ENCODE measurements at regions not wholly inside any gene's neighbourhood (a gene's known extent, or its start where the extent isn't known, plus 50 kb on each side); places are given as distances from the start of the nearest gene placed in this dataset.

DNA sequence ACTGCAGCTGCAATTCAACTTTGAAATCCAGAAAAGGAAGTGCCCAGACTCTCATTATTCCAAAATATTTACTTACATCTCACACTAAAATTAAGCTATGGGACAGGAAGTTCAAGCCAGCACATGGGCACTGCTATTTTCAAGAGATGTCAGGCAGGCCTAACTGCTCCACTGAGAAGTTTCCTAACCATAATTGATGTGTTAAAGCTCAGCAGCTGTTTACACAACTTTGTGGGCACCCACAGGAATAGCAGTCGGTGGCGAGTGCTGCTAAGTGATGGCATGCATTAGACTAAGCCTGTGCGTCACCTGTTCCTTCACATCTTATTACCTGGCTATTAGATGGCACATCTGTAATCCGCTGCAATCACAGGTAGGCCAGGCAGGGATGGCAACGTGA, 303.3 kb upstream of the DAB1 start:
- DNase-seq (ENCODE audit: low read depth), result no peak

DNA sequence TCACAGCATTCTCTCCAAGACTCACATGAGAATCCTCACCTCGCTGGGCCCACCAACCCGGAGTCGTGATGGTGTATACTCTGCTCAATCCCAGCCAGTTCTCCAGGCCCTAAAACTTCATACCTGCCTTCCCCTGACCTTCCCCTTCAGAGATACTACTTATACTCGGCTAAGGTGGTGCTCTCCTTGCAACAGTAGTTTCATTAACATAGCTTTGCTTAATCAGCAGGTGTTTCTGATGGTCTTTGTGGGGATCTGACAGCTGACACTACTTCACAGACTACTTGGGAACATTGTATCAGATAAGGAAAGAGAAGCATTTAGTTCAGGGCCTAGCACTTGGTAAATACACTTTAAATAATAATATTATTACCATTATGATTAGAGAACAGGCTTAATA, 301.5 kb upstream of the DAB1 start:
- no peak for DNase-seq (ENCODE audit: low read depth)

DNA sequence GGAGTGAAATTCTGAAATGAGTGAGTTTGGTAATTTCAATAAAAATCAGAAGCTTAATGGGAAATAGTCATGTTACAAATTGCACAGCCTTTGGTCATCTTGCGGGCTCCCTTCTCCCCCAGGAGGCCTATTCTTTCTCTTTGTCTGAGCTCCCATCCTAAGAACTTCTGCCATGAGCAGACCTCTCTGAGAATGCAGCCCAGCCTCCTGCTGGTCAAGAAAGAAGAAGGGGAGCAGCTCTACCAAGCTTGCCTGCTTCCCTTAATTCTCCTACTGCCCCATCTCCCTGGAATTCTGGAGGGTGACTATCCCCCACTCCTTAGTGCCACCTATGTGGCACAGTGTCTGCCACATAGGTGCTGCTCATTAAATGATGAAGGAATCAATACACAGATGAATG, 300.7 kb upstream of the DAB1 start:
- DNase-seq (ENCODE audit: low read depth), result no peak

DNA sequence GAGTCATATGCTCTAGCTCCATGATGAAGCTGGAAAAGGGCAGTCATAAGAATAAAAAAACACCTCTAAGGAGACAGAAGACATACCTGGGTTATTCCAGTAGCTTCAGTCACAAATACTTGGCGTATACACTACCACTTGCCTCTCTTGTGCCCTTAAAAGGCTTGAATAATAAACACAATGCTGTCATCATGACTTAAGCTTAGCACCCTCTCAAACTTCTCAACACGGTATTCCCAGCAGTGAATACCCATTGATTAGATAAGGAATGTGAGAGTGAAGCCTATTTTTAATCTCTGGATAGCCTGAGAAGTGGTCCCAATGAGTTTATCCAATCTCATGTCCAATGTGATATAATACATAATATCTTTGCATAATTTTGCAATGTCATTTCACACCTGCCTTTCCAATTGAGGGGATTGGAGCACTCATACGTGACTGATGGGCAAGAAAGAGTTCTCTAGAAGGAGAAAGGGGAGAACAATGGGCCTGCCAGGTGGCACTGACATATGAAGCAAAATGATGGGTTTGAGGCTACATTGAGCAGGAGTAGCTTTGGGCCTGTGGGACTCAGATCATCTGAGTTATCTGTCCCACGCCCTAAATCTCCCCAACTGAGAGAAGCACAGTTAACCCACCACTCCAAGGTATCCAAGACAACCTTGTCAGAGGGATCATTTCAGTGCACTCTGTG, 298.6 kb upstream of the DAB1 start:
- DNase-seq (ENCODE audit: low read depth), result no peak

DNA sequence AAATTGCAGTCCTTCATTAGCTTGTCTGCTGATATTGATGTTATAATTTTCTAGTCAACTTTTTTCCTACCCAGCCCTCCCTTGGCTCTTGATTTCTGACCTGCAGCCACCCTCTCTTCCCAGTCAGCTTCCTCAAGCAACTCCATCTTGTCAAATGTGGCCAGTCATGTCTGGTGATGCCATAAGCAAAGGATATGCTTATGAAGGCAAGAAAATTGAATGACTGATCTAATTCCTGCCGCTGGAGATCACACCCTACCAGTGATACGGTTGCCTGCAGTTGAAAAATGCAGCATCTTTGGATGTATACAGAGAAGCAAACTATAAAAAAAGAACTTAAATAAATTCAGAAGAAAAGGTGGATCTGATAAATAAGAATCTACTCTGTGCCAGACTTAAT, 297.1 kb upstream of the DAB1 start:
- no peak for DNase-seq (ENCODE audit: low read depth)

DNA sequence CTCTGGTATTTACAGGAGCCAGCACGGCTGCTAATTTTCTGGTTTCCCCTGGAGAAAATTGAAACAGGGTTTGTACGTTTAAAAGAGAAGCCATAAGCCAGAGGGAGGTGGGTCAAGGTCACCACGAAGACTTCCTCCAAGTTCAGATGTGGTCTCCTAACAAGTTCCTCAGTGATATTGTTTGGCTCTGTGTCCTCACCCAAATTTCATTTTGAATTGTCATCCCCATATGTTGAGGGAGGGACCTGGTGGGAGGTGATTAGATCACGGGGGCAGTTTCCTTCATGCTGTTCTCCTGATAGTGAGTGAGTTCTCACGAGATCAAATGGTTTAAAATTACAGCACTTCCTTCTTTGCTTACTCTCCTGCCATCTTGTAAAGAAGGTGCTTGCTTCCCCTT, 295.4 kb upstream of the DAB1 start:
- no peak for DNase-seq (ENCODE audit: low read depth)

DNA sequence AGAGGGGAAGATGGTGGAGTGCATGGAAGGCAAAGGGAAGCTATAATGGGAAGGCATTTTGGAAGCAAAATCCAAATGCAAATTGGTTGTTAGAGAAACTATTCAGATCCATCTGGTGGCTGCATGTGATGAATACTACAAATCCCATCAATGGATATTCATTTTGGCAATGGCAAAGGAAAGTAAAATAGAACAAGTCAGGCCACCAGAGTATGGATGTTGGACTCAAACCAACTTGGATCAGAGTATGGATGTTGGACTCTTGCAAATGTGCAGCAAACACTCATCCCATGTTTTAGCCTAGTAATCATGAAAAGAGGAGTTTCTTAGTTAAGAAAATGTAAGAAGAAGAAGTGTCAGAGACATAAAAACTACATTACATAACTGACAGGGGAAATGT, 289.6 kb upstream of the DAB1 start:
- DNase-seq (ENCODE audit: low read depth), result no peak

DNA sequence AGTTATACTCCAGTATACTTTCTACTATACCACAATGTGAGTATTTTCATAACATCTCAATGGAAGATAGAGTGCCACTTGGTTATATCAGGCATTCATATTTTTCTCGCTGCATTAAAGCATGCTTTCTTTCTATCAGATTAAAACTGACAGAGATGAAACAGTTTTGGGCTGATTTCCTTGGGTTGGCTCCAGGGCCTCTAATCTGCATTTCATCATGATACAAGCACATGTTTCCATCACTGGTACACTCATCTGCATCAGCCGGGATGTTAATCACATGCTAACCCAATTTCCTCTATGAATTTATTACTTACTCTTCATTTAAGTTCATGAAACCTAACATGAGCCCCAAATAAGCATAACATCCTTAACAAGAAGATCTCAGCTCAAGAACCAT, 289.0 kb upstream of the DAB1 start:
- no peak for DNase-seq (ENCODE audit: low read depth)

DNA sequence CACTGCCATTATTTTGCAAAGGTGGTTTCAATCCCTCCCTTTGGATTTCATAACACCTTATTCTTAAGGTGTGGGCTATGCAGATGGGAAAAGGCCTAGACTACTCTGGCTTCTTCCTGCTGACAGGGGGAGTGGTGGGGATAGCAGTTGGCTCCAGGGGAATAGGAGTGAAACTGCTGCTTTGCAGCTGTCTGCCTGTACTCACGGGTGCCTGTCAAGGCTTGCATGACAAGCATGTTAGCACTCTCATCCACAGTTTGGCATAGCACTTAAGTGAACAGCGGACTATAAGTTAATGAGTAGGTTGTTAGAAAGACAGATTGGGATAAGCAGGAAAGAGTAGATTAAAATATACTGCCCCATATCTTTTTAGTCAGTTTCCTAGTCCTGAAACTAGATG, 287.5 kb upstream of the DAB1 start:
- DNase-seq (ENCODE audit: low read depth), result no peak

DNA sequence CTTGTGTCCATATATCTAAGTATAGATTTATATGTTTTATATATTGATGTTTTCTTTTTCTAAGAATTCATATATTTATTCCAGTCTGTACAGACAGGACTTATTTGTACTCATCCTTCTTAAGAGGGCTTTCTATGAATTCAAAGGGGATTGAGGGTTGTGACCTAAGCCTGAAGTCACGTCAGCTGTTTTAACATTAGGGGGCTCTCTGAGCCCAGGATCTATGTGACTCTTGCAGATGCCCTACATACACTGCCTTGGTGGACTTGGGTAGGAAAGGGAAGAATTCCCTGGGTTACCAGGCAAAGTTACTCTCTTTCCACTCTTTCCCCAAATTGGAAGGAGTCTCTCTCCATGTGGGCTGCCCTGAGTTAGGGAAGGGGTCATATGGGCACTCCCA, 283.8 kb upstream of the DAB1 start:
- no peak for DNase-seq (ENCODE audit: low read depth)

DNA sequence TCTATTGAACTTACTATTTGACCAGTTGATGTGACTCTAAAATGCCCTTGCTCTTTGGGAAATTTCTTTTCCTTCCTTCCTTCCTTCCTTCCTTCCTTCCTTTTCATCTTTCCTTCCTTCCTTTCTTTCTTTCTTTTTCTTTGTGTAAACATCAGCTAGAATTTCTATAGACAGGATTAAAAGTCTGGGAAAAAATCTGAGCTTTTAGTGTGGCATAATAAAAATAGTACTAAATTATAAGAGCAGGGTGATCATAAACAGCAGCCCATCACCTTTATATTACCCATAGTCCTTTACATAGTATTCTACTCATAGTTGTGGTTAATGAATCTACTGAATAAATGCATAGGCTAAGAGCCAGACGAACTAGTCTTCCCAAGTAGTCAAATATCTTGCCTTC, 281.0 kb upstream of the DAB1 start:
- no peak for DNase-seq (ENCODE audit: low read depth)

DNA sequence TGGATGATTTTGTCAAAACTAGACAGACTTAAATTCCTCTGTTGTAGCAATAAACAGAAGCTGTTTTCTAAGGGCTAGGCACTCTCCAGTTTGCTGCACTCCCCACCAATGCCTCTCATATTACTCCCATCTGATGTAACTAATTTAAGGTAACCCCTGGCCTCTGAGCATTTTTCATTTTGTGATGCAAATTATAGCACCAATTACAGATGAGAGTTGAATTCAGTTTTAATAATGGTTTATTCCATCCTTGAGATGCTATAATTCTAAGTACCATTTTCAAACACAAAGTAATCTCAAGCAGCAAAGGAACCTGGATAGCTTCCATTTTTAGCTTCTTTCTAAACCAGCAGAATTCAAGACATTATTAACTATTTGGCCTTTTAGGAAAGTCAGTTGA, 280.4 kb upstream of the DAB1 start:
- no peak for DNase-seq (ENCODE audit: low read depth)

DNA sequence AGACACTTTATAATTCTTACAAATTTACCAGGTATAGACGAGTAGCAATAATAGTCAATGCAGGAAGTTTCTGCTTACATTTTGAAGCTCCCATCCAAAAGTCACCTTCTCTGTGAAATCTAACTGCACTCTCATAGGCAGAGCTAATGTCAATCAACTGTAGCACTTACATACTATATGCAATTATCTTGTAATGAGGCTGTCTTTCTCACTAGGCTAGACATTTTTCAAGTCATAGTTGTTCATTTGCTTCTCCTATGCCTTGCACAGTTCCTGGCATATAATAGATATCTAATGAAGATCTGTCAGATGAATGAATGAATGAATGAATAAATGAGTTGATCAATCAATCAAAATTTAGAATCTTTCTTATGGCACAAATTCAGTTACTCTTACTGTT, 273.0 kb upstream of the DAB1 start:
- no peak for DNase-seq (ENCODE audit: low read depth)

DNA sequence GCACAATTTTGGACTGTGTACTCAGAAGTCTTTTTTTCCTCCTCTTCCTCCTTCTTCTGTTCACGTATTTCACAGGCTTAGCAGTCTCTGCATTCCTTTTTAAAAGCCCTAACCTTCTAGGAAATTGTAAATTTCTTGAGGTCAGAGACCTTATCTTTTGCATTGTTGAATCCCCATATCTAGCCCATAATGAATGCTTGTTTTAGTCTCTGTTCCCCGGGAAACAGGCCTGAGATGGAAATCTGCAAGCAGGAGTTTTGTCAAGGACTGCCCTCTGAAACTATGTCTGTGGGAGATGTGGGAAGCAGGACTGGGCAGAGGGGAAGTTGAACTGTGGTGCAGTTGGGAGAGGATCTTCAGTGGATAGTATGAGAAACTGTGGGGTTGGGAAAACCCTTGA, 272.2 kb upstream of the DAB1 start:
- no peak for DNase-seq (ENCODE audit: low read depth)

DNA sequence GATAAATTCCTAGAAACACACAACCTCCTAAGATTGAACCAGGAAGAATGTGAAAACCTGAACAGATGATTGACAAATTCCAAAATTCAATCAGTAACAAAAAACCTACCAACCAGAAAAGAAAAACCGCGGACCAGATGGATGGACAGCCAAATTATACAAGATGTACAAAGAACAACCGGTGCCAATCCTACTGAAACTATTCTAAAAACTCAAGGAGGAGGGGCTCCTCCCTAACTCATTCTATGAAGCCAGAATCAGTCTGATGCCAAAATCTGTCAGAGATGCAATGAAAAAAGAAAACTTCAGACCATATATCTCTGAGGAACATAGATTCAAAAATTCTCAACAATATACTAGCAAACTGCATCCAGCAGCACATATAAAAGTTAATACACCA, 262.4 kb upstream of the DAB1 start:
- DNase-seq (ENCODE audit: low read depth), result no peak

DNA sequence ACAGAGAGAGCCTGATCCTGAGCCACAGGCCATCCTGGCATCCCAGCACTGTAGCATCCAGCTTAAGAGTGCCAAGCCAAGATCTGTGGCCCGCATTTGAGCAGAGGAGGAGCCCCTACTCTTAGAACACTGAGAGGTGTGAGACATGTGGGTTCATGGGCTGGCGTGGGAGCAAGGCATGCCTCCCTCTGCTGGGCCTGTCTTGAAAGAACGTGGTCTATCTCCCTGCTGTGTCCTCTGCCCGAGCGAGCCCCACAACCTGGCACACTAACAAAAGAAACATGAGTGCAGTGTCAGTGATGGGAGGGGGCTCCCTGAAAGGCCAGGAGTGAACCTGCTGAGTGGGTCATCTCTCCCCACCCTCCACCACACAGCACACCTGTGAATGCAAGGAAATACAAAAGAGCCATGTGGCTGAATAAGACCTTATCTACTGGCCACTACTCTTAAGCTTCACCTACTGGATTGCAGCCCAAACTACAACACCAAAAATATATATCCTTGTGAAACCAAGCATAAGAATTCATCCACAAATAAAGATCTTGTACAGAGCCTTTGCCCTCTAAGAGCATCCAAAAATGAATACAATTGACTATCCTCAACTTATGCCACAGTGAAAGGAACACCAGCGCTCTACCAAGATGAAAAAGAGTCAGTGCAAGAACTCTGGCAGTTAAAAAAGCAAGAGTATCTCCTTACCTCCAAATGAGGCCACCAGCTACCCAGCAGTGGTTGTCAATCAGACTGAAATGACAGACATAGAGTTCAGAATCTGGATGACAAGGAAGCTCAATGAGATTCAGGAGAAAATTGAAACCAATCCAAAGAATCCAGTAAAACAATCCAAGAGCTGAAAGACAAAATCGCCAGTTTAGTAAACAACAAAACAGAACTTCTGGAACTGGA, 259.4 kb upstream of the DAB1 start:
- no peak for DNase-seq (ENCODE audit: low read depth)

DNA sequence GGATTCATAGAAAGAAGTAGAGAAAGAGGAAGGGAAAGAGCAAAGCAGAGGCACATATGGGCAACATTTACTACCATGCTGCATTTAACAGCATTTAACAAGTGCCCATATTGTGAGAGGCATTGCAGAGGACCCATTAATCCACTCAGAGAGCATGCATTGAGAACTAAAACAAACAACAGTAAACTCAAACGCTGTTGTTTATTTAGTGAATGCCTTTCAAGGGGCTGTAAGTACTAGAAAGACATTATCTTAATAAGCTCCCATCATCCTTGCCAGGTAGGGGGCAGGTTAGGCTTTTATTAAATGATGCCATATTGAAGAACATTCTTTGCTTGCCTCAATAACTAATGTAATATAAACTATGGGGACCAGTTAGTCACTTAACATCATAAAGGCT, 254.3 kb upstream of the DAB1 start:
- DNase-seq (ENCODE audit: low read depth), result no peak

DNA sequence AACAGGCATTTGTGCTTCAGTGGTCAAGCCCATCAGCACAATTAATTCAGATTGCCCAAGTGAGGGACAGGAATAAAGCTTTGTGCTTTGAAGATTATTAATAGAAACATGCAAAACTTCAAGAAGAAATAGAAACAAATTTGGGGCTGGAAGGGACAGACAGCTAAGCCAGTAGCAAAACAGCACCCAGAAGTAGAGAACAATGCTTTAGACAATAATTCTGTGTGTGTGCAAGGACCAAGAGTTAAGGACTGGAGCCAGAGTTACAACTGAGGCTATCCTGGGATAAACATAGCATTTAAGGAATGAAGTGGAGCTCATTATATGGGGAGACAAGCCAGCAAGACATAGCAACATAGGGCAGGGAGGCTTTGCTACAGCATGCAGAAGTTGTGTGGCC, 251.9 kb upstream of the DAB1 start:
- no peak for DNase-seq (ENCODE audit: low read depth)

DNA sequence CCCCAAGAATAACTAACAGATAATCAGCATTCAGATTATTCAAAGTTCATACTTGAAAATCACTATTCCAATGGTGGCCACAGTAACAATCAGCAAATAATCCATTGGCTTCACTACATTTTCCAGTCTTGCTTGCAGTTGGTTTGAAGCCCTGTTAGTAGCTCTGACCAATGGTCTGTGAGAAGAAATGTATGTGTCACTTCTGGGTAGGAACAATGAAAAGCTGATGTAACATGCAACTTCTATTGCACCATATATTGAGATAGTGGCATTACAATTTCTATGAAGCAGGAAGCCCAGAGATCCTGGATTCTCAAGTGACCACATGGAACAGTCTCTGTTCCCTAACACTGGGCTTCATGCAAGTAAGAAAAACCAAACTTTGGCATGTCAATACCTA, 250.9 kb upstream of the DAB1 start:
- no peak for DNase-seq (ENCODE audit: low read depth)

DNA sequence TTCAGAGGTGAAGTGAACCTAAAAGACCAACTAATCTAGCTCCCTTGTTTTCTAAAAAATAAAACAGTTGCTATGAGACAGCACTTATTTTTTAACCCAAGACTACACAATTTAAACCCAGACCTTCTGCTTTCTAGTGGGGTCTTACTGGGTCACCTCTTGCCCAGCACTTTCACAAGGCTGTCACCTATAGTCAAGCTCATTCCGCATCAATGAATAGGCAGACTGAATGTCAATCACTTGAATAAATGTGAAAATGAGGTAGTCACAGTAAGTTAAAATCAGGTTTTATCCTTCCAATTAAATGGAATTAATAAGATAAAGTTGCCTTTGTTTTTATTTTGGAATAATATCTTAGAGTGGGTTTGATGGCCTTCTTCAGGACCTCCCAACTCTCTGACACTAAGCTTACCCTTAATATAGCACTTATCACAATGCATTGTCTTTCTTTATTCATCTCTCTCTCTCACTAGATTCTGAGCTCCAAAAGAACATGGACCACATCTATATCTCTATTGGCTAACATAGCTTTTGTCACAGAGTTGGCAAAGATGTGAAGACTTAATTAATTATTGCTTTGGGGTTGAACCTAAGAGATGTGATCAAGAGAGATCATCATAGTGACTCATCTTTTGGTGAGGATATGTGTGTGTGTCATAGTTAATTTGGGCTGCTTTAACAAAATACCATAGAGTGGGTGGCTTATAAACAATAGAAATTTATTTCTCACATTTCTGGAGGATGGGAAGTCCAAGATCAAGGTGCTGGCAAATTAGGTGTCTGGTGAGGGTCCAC, 248.7 kb upstream of the DAB1 start:
- no peak for DNase-seq (ENCODE audit: low read depth)

DNA sequence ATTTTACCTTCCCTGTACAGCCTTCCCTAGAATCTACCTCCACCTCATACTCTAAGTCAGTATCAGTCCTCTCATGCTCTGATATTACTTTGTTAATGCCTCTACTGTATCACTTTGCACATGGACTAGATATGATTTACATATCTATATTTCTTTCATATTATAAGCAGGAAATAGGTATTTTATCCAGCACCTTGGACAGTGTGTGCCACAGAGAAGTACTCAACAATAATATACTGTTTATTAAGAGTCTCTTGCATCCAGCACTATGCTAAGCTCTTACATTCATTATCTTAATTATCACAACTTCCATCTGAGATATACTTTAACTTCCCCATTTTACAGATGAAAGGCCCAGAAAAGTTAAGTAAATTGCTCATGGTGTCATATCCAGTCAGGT, 247.9 kb upstream of the DAB1 start:
- no peak for DNase-seq (ENCODE audit: low read depth)

DNA sequence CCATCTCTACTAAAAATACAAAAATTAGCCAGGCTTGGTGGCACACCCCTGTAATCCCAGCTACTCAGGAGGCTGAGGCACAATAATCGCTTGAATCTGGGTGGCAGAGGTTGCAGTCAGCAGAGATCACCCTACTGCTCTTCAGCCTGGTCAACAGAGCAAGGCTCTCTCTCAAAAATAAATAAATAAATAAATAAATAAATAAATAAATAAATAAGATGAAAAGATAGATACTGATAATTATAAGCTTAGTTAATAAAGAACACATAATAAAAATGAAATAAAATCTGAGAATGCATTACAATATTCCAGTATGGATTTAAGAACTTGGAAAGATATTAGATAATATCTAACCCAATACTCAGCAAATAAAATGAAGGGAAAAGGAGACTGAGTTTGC, 235.9 kb upstream of the DAB1 start:
- no peak for DNase-seq (ENCODE audit: low read depth)

DNA sequence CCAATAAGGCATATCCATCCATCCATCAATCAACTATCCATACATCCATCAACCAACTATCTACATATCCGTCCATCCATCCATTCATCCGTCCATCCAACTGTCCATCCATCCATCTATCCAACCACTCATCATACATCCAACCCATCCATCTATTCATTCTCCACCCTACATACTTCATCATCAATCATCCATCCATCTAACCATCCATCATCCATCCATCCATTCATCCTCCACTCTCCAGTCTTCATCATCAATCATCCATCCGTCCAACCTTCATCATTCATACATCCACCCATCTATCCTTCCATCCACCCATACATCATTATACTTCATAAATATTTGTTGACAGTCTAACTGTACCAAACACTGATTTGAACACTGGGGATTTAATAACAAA, 231.3 kb upstream of the DAB1 start:
- DNase-seq (ENCODE audit: low read depth), result no peak
